HG03565 (cell line): ENCODE measurements at regions not wholly inside any gene's neighbourhood (a gene's known extent, or its start where the extent isn't known, plus 50 kb on each side); places are given as distances from the start of the nearest gene placed in this dataset.

Source experiments
- ATAC-seq: cut with Tn5 transposase; IDR thresholded peaks from one replicate; pipeline ENCODE4 v1.9.1; 2021; ENCODE audit warnings: mild to moderate bottlenecking, moderate library complexity; ENCODE audit not compliant: unreplicated experiment

DNA sequence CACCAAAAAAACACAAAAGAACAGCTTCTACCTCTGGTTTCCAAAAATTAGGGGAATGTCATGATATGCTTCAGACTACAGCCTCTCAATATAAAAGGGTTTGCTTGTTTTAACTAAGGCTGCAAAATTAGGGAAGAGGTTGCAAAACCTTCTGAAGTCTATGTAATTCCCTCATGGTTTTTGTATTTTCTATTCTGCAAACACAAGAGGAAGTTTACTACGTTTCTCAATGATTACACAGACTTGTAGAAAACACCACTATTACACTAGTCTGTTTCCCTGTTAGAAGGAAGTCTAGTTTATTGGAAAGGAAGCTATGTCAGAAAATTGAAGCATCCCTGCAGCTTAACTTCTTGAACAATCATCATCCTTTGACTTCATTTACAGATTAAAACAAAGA, 229.7 kb upstream of the FMN2 start:
- ATAC-seq, result no peak

DNA sequence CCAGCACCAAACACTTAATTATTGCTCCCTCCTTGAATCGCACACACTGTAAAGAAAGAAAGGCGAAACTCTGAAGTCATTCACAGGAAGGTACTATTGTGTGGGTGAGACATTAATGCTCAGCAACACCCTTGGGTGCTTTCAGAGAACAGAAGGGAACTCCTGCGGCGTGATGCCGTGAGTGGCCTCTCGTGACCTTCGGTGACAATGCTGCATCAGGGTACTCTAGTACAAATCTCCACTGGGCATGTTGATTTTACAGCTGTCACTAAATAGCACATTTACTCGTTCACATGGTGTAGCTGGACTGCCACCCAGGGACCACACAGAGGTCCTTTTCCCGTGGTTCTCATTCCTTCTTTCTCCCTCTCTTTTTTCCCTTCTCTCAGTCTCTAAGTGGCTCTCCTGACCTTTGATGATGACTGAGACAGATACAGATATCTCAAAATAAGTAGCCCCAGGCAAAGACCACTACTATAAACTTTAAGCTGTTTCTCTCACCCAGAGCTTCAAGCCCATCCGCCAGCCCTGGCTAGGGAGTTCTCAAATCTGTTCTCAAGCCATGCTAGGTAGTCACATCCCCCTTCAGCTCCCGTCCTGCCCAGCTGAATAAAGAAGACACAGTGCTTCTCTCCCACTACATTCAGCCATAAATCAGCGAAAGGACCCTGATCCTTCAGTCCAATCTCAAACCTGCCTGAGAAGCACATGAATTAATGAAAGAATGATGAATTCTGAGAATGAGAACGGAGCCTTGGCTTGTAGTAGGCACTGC, 223.4 kb upstream of the FMN2 start:
- ATAC-seq, result no peak

DNA sequence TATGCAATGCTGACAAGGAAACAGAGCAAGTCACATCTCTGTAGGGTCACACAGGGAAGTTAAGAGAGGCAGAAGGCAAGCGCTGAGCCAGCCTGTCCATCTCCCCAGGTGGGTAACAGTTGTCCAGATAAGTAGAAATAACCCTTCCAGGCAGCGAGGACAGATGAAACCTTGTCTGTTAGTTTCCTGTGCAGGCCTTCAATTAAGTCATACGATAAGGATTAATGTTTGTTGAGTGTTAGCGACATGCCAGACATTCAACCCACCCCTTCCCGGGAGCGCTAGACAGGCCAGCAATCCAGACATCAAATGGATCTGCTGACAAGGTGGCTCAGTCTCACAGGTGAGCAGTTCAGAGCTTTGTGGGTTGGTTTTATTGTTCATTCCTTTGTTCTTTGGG, 221.5 kb upstream of the FMN2 start:
- no peak for ATAC-seq

DNA sequence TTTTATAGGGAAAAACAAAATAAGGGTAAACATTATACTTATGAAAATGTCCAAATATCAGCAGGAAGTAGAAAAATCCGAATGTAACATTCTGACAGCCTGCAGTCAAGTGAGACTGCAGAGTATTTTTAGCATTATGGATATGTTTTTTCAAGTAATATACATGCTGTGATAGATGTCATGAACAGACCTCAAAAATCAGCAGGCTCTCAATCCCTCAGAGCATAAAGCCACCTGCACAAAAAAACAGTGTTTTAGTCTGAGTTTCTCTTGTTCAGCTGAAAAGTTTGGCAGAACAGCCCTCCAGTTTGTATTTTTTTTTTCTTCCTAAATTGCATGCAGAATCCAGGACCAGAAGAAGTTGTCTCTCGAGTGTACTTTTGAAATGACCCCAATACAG, 219.1 kb upstream of the FMN2 start:
- ATAC-seq, result no peak

DNA sequence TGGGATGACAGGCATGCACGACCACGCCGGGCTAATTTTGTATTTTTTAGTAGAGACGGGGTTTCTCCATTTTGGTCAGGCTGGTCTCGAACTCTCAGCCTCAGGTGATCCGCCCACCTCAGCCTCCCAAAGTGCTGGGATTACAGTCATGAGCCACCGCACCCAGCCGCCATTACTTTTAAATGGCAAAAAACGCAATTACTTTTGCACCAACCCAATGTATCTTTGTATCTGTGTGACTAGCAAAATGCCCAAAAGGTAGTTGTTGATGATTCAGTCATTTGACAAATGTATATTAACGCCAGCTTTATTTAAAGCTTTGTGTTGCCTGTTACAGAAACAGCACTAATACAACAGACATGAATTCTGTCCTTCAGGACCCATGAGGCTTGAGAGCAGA, 216.9 kb upstream of the FMN2 start:
- no peak for ATAC-seq

DNA sequence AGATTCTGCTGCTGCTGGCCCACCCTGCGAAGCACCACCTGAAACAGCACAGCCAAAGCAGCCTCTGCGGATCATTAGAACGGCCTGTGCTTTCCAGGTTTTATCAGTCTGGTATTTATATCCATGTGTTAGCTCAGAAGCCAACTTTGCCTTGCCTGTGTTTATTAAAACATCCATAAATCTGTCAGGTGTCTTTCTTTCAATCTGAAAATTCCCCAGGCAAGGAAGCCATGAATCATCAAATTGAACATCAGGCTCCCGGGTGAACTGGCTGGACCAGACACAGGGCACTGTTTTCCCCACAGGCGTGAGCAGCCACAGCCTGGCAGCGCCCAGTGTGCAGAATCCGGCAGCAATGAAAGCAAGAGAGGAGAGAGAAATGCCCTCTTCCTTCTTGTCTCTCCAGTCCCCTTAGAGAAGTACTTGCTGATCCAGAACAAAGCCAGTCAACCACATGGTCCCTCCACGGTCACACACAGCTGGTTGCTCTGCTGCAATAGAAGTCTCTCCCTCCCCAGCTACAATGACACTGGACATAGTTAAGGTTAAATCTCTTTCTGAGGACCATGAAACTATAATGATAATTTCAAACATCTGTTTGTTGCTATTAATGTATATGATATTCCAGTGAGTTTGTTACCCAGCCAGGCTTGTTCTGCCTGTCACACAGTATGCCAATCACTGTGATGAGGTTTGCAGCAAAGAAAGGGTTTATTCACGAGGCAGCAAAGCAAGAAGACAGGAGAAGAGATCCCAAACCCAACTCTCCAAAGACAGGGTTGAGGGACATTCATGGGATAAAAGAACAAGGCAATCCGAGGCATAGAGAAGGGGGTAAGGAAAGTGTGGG, 212.1 kb upstream of the FMN2 start:
- no peak for ATAC-seq

DNA sequence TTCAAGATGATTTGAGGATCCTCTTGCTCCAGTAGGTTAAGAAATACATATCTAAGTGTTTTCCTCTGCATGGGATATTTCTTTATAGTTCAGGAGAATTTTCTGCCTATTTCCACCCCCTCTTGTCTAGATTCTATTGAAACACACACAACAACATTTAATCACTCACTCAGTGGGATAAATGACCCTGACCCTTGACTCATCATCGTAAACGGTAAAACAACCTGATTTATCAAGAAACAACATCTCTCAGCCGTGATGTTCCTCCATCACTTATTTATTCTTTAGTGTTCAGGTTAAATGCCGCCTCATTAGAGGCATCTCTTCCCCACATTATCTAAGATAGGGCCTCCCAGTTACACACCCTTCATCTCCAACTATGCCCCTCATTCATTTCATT, 208.7 kb upstream of the FMN2 start:
- no peak for ATAC-seq

DNA sequence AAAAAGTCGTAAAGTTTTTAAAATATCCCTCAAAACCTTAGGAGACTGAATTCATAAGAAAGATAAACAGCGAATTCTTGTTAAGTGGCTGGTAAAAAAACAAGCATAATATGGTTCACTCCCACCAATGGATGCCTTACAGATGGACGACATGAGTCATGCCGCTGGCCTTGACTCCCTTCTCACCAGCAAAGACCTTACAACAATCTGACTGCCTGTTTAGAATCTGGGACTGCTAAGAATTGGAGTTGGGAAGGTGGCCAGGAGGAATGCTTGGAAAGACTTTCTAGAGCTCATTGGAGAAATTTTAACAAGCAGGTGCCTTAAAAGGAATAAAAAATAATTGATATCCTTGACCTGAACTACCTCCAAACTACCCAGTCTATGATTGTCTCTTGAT, 206.9 kb upstream of the FMN2 start:
- no peak for ATAC-seq

DNA sequence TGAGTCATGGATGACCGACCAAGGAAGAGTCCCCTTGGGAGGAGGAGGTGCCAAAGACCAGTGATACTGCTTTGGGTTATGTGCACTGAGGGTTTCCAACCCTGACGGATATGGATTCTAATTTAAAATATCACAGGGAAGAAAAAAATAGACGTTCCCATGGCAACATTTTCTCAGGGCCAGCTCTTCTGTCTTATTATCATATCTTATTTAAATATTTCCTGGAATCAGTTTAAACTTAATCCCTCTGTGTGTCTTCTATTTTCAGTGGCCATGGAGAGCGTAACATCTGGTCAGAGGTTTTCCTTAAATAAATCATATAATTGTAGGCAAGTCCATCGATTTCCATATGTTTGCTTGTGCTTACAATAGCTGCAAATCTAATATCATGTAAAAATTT, 205.4 kb upstream of the FMN2 start:
- no peak for ATAC-seq

DNA sequence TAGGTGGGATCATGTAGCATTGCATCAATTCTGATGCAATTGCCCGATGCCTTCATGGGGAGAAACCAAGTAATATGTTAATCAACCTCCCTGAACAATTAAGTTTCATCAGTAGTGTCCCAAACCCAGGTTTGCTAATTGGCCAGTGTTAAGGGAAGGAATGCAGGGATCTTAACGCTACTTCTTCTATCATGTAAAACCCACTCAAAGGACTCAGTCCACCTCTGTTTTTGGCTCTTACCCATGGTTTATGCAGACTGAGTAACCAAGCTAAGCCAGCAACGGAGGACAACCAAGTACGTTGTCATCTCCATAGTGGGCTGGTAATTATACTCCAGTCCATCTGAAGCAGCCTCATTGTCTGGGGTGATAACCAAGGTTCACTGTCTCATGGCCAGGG, 203.0 kb upstream of the FMN2 start:
- ATAC-seq, result no peak

DNA sequence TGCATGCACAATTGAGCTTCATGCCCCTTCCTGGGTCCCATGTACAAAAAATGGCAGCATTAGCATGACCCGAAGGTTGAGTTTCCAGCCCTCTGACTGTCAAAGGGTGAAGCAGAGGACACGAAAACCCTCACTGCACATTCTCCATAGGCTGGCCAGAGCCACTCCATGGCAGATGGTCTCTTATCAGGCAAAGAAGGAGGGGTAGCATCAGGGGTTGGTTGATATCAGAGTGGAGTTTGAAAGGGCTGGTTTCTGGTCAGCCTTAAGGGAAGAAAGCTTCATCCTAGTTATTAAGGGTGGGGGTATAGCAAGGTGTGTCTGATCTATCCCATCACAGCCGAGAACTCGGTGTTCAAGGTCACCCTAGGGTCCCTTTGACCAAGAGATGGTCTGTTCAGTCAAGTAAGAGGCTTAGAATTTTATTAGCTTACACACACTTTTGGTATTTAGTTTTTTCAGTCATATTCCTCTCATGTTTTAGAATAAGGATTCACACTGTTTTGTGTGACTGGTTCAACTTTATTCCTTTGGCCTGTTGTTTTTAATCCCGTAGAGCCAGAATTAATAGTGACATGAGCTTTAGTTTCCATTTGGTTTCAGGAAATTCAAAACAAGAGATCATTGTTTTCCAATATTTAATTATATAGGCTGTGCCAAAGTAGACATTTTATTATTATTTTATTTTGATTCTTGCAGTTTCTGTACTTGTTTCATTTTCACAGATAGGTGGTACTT, 199.9 kb upstream of the FMN2 start:
- ATAC-seq, result no peak

DNA sequence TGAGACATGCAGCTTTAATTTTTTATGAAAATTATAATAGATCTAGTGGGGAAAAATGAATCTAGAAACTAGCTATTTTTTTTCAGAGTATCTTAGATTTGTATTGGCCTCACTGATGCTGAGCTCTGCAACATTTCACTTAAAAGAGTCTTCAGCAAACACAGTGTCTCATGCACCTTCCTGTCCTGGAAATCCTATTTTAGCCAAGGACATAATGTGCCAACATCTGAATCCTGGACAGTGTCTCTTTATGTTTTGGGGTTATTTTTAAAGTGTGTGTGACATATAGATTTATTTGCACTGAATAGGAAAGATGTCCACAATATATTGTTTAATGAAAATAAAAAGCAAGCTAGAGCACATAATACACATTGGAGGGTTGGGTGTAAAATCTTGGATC, 199.1 kb upstream of the FMN2 start:
- ATAC-seq, result no peak

DNA sequence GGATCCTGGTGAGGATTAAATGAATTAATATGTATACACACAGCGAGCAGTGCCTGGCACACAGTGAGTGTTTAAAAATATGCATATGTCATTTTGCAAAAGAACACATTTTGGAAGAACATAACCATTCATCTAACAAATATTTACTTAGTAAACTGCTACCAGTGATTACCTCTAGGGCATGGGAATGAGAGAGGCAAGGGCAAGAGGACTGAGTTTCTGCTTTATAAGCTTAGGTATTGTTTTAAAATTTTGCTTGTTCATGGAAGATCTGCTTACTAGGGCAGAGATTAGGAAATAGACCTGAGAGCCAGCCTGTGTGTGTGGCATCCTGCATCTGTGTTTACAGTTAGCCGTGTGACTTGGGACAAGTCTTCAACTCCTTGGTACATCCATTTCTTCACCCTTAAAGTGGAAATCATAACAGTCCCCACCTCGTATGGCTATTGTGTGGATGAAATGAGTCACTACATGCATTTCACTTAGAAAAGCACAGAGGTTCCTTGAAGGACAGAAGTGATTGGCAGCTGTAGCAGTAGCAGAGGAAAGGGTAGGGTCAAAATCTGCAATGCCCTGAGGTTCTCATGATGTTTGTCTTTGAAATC, 198.5 kb upstream of the FMN2 start:
- no peak for ATAC-seq

DNA sequence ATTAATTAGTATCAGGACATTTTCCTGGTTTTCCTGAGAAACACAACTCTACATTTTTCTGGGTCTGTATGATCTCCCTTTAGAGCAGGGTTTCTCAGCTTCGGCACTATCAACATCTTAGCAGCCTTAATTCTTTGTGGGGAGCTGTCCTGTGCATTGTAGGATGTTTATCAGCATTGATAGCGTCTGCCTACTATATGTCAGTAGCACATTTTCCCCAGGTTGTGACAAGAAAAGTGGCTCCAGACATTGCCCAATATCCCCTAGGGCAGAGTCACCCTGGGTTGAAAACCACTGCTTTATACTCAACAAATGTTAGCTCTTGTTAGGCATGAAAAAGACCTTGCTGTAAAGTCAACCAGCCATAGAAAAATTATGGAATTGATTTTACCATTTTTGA, 195.1 kb upstream of the FMN2 start:
- ATAC-seq, result no peak

DNA sequence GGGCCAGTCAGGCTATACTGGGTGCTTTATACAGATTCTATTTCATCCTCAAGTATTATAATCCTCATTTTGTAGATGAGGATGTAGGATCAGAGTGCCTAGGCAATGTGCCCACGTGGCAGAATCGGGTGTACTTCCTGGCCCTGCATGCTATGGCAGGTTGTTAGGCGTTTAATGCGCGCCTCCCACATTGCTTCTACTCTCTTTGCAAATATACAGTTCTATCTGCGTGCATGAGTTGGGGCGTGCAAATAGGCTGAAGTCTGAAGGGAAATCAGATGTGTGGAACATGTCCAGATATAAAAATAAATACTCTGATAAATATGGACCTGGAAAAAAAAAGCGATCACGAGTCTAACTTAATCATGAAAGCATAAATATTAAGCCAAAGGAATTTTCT, 194.7 kb upstream of the FMN2 start:
- ATAC-seq, result no peak

DNA sequence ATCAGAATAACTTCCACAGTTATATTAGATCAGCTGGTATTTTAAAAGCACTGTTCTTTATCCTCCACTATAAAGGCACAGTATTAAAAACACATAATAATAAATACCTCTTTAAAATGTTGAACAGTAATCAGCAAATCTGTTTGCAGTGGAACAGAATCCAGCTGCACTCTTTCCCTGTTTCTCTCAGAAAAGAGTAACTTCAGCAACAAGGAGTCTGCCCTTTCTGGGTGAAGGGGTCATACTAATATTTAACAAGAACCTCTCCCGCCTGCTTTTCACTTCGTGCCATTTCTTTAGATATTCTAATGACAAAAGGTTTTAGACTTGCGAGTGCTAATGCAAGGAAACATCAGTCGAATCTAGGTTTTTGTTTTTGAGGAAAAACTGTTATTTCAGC, 194.2 kb upstream of the FMN2 start:
- ATAC-seq, result no peak

DNA sequence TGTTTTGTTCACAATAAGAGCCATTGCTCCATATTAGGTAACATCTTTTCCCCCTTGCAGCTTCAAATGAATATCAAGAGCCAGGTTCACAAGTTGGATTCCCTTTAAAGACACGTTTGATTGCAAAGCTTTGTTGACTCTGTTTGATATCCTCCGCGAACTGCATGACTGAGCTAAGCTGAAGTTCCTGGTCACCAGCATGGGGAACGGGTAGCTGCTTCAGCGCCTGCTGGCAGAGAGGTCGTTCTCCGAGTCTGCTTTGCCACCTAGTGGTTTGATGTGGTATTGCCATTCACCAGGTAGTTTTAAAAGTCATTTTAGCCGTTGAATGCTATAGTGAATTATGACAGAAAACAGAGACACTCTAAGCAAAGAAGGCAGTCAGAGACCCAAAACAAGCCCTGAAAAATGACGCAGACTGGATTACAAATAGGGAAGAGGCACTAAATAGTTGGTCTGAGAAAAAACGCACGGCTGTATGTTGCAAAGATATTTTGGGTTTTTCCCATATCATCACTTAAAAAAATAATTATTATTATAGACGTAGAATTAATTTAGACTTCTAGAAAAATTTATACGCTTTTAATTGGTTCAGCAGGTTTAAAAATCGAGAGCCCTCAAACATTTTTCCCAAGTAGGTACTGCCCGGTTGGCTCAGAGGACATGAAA, 193.5 kb upstream of the FMN2 start:
- ATAC-seq, result peak; percentile 96

DNA sequence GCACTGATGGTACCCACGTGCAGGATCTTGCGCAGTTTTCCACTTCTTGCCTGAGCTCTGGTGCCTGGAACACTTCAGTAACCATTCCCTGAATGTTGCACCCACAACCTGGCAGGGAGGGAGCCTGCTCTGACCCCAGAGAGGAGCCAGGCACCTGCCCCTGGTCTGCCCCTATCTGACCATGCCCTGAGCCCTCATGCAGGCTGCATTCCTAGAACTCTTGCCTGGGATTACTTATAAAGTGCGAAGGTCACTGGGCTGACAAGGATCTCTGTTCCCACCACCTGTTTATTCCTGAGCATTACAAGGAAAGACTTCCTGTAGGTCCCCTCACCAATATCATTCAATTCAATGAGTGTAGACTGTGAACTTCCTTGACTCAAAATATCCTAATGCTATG, 191.9 kb upstream of the FMN2 start:
- no peak for ATAC-seq

DNA sequence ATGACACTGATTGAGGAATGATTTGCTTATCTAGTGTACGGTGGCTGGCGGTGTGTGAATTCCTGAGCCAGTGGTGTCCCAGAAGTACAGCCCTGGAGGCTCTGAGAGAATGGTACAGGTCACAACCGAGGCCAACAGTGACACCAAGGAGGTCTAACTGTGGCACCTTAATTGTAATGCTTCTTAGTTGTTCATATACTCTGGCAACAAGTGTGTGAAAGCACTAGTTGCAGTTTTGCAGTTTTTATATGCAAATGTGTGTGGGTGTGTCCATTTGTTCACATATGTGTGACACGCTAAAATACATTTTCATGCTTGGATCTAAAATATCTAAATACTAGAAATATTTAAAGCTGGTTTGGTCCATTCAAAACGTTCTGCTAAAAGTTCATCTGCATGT, 185.3 kb upstream of the FMN2 start:
- ATAC-seq, result no peak

DNA sequence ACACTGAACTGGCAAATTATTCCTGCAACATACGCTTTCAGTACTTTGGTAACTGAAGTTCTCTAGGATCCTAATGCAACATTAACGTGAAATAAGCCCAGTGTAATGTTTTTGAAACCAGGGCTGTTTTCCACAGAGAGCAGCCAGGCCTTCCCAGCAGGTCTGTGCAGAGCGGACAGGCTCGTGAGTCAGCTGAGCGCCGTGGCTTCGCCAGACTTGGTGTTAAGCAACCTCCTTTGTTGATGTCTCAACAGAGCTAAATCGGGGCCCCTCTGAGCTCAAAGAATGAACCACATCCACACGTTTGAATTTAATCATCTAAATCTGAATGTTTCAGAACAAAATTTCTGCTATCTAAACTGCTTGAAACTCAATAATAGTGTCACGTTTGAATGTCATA, 181.8 kb upstream of the FMN2 start:
- no peak for ATAC-seq

DNA sequence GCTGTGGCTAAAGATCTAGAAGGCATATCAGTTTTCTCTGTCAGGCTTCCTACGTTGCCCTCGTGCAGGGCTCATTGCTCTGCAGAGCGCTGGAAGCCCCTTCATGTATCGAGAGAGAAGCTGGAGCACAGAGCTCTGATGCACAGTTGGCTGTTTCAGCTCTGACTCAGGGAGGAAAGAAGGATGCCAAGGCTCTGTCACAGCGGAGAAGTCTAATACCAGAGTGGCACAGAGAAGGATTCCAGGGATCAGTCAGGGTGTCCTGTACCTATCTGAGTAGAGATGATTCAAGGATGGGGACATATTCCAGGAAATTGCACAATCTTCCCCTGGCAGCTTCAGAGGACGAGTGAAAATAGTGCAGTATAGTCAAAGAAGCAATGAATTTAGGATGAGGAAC, 179.2 kb upstream of the FMN2 start:
- ATAC-seq, result no peak
